Mammary epithelial cell (primary cell): ENCODE measurements at regions not wholly inside any gene's neighbourhood (a gene's known extent, or its start where the extent isn't known, plus 50 kb on each side); places are given as distances from the start of the nearest gene placed in this dataset.

Experiments used
- EZH2 ChIP-seq: IDR thresholded peaks from 2 replicates; pipeline ENCODE4 v1.6.1; 2012; ENCODE audit warnings: low read length, inconsistent platforms, borderline replicate concordance
- TF ChIP-seq, protein P1 (sequence below), 2 donors: IDR thresholded peaks in 1 of 2; conservative IDR thresholded peaks in 1 of 2; 2 replicates each; pipeline ENCODE4 v1.5.1; 2011 to 2012; ENCODE audit warnings: inconsistent platforms in 2 of 2, low read length in 2 of 2, mild to moderate bottlenecking in 2 of 2, control low read depth in 1 of 2, low read depth in 1 of 2; ENCODE audit not compliant: insufficient read depth in 1 of 2; ENCODE audit errors: extremely low read depth in 1 of 2

DNA sequence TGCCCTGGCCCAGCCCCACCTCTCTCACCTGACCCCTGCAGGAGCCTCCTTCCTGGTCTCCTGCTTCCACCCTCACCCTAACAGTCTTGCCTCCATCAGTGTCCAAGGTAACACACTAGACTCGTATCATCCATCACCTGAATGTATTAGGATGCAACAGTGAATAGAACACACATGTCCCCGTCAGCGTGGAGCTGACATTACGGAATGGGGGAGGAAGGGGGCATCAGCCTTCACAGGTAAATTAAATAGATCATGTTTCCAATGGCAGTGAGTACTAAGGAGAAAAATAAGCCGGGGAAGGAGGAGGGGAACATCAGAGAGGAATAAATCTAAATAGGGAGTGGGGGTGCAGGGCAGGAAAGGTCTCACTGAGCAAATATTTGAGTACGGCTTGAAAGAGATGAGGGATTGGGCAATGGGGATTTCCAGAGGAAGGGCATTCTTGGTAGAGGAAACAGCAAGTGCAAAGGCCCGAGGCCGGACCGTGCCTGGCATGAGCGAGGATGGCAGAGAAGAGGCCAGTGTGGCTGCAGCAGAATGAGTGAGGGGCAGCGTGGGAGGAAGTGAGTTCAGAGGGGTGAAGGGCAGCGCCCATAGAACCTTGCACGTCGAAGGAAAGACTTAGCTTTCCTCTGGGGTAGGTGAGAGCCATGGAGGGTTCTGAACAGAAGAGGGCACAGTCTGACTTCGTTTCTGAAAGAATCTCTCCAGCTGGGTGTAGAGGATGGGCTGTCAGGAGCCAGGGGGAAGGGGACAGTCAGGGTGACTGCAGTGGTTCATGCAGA is 110.1 kb upstream of the PTPN1 start:
- TF ChIP-seq, protein P1, sequence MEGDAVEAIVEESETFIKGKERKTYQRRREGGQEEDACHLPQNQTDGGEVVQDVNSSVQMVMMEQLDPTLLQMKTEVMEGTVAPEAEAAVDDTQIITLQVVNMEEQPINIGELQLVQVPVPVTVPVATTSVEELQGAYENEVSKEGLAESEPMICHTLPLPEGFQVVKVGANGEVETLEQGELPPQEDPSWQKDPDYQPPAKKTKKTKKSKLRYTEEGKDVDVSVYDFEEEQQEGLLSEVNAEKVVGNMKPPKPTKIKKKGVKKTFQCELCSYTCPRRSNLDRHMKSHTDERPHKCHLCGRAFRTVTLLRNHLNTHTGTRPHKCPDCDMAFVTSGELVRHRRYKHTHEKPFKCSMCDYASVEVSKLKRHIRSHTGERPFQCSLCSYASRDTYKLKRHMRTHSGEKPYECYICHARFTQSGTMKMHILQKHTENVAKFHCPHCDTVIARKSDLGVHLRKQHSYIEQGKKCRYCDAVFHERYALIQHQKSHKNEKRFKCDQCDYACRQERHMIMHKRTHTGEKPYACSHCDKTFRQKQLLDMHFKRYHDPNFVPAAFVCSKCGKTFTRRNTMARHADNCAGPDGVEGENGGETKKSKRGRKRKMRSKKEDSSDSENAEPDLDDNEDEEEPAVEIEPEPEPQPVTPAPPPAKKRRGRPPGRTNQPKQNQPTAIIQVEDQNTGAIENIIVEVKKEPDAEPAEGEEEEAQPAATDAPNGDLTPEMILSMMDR (conservative IDR thresholded peaks at IDR 0.05 in 1 of 2, IDR thresholded peaks at IDR 0.05 in 1 of 2; ENCODE audit: extremely low read depth in 1 of 2, insufficient read depth in 1 of 2, low read depth in 1 of 2, low read length in 2 of 2) = peak in 1 of 2 donors; percentile 36
- no peak for TF ChIP-seq EZH2
